ENCODE measurements at regions not wholly inside any gene's neighbourhood (a gene's known extent, or its start where the extent isn't known, plus 50 kb on each side); places are given as distances from the start of the nearest gene placed in this dataset.

- Histone ChIP-seq H3K27me3 (replicated peaks; ENCODE audit: insufficient read depth) (no peaks in the 10 kb centered on the region), H3K27ac (no peak overlapping the region), H3K4me1 (replicated peaks) (no peaks in the 10 kb centered on the region), H3K36me3 (no peaks in the 10 kb centered on the region), H3K9me3 (no peaks in the 10 kb centered on the region), H3K4me3 (no peak overlapping the region)
- TF ChIP-seq CTCF (IDR thresholded peaks at IDR 0.05): no peak
- no peak for TF ChIP-seq POLR2AphosphoS5 (IDR thresholded peaks at IDR 0.05)
- TF ChIP-seq POLR2A (IDR thresholded peaks at IDR 0.05): no peak
- WGBS: 56% methylated on average over 6 of the region's 6 CpGs
- no peak for DNase-seq (ENCODE audit: low spot score)
- intact Hi-C loops (cut with DNase I): no loop called here
Measured at GRCh38 chr6:163688739-163689362, 274.3 kb downstream of the QKI start.

DNA sequence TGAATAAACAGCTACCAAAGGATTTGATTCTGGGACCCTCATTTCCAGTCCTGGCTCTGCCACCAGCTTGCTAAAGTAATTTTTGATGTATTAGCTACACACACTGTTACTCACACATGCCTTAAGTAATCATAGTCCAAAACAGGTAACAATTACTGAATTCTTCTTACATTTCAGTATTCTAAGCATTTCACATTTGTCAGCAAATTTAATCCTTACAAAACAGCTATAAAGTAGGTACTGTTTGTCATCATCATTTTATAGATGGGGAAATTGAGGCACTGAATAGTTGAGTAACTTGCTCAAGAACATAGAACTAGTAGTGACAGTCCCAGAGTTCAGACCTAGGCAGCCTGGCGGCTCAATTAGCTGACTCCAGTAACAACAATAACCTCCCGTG is 272.6 kb downstream of the QKI start:
- no peak overlapping the region for H3K27ac ChIP-seq
- no peaks in the 10 kb centered on the region for H3K9me3 ChIP-seq
- H3K4me1 ChIP-seq (replicated peaks): no peaks in the 10 kb centered on the region
- TF ChIP-seq CTCF (IDR thresholded peaks at IDR 0.05): no peak
- TF ChIP-seq POLR2AphosphoS5 (IDR thresholded peaks at IDR 0.05): no peak
- TF ChIP-seq POLR2A (IDR thresholded peaks at IDR 0.05): no peak
- H3K4me3 ChIP-seq: no peak overlapping the region
- no peaks in the 10 kb centered on the region for H3K27me3 ChIP-seq (replicated peaks; ENCODE audit: insufficient read depth)
- 92% methylated on average over 2 of the region's 2 CpGs for WGBS
- intact Hi-C loops (cut with DNase I): no loop called here
- no peak for DNase-seq (ENCODE audit: low spot score)
- H3K36me3 ChIP-seq: no peaks in the 10 kb centered on the region

- H3K4me1 ChIP-seq (replicated peaks): no peaks in the 10 kb centered on the region
- H3K27me3 ChIP-seq (replicated peaks; ENCODE audit: insufficient read depth): no peaks in the 10 kb centered on the region
- TF ChIP-seq POLR2A (IDR thresholded peaks at IDR 0.05): no peak
- DNase-seq (ENCODE audit: low spot score): no peak
- H3K9me3 ChIP-seq: no peaks in the 10 kb centered on the region
- WGBS: 70% methylated on average over 2 of the region's 2 CpGs
- no peaks in the 10 kb centered on the region for H3K36me3 ChIP-seq
- H3K4me3 ChIP-seq: no peak overlapping the region
- no peak overlapping the region for H3K27ac ChIP-seq
- intact Hi-C loops (cut with DNase I): no loop called here
Measured at GRCh38 chr6:163686301-163686700, 271.8 kb downstream of the QKI start.

GRCh38 chr6:163683105-163683622 is 268.6 kb downstream of the QKI start:
- no peak overlapping the region for H3K27ac ChIP-seq
- H3K4me3 ChIP-seq: no peak overlapping the region
- intact Hi-C loops (cut with DNase I): no loop called here
- DNase-seq (ENCODE audit: low spot score): no peak
- no peaks in the 10 kb centered on the region for H3K27me3 ChIP-seq (replicated peaks; ENCODE audit: insufficient read depth)
- no peaks in the 10 kb centered on the region for H3K9me3 ChIP-seq
- no peaks in the 10 kb centered on the region for H3K36me3 ChIP-seq
- WGBS: 100% methylated on average over 1 of the region's 1 CpG
- no peak for TF ChIP-seq CTCF (IDR thresholded peaks at IDR 0.05)
- no peak for TF ChIP-seq POLR2A (IDR thresholded peaks at IDR 0.05)
- no peak for TF ChIP-seq POLR2AphosphoS5 (IDR thresholded peaks at IDR 0.05)
- H3K4me1 ChIP-seq (replicated peaks): no peaks in the 10 kb centered on the region

DNA sequence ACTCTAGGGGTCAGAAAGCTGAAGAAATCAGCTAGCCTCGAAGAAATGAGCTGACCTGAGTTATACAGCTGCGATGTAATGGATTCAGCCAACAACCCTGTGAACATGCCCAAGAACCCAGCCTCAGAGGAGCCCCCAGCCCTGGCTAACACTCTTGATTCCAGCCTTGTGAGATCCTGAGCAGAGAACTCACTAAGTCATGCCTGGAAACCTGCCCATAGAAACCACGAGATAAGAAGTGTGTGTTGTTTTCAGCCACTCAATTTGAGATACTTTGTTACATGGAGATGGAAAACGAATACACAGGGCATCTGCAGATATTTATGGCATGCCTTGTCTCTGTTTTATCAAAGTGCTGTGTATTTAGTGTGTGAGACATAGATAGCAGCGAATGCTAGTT is 265.2 kb downstream of the QKI start:
- DNase-seq (ENCODE audit: low spot score): no peak
- no peaks in the 10 kb centered on the region for H3K9me3 ChIP-seq
- TF ChIP-seq POLR2A (IDR thresholded peaks at IDR 0.05): no peak
- no peak for TF ChIP-seq POLR2AphosphoS5 (IDR thresholded peaks at IDR 0.05)
- no peak for TF ChIP-seq CTCF (IDR thresholded peaks at IDR 0.05)
- H3K27ac ChIP-seq: no peak overlapping the region
- 59% methylated on average over 5 of the region's 5 CpGs for WGBS
- H3K36me3 ChIP-seq: no peaks in the 10 kb centered on the region
- no peaks in the 10 kb centered on the region for H3K4me1 ChIP-seq (replicated peaks)
- intact Hi-C loops (cut with DNase I): no loop called here
- no peak overlapping the region for H3K4me3 ChIP-seq
- no peaks in the 10 kb centered on the region for H3K27me3 ChIP-seq (replicated peaks; ENCODE audit: insufficient read depth)
